Loucy (cell line): ENCODE measurements at regions not wholly inside any gene's neighbourhood (a gene's known extent, or its start where the extent isn't known, plus 50 kb on each side); places are given as distances from the start of the nearest gene placed in this dataset.

Experiments used
- EZH2phosphoT487 ChIP-seq: fragments of 200-600 bp; IDR thresholded peaks from 2 replicates; pipeline ENCODE4 v1.6.1; 2018; ENCODE audit warnings: antibody characterized with exemption, mild to moderate bottlenecking, moderate library complexity, borderline replicate concordance
- TF ChIP-seq, protein P1 (sequence below): fragments of 200-600 bp; sonication (generic); conservative IDR thresholded peaks from 2 replicates; pipeline ENCODE4 v1.5.1; 2014; ENCODE audit warnings: mild to moderate bottlenecking, antibody characterized with exemption, low read length

DNA sequence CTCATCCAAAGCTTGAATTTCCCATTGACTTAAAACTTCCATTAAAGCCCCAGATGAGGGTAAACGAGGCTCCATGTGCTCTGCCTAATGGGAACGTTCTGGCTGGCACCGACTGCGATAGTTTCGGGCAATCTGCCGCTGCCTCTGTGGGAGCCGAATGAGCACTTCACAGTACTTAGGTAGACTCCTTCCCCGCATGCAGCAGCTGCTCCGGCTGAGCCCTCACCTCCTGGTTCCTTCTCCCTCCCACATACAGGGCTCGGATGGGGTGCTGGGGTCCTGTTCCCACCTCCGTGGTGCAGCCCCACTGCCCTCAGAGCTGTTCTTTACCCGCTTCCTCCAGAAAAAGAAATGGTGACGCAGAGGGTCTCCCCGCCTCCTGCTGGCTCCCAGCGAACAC lies 476.5 kb upstream of the SALL3 start:
- TF ChIP-seq, protein P1, sequence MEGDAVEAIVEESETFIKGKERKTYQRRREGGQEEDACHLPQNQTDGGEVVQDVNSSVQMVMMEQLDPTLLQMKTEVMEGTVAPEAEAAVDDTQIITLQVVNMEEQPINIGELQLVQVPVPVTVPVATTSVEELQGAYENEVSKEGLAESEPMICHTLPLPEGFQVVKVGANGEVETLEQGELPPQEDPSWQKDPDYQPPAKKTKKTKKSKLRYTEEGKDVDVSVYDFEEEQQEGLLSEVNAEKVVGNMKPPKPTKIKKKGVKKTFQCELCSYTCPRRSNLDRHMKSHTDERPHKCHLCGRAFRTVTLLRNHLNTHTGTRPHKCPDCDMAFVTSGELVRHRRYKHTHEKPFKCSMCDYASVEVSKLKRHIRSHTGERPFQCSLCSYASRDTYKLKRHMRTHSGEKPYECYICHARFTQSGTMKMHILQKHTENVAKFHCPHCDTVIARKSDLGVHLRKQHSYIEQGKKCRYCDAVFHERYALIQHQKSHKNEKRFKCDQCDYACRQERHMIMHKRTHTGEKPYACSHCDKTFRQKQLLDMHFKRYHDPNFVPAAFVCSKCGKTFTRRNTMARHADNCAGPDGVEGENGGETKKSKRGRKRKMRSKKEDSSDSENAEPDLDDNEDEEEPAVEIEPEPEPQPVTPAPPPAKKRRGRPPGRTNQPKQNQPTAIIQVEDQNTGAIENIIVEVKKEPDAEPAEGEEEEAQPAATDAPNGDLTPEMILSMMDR, result no peak
- no peak for TF ChIP-seq EZH2phosphoT487
